NCI-H748 (cell line): ENCODE measurements at regions not wholly inside any gene's neighbourhood (a gene's known extent, or its start where the extent isn't known, plus 50 kb on each side); places are given as distances from the start of the nearest gene placed in this dataset.
"Not testable (repeated sequence)": the region's sequence is repeated elsewhere in the genome, so short reads cannot be mapped to it uniquely, and the experiment has no call there.

Experiments
- DNase-seq: peaks from one replicate; lab custom pipeline; 2025; ENCODE audit not compliant: unreplicated experiment; lab: John Stamatoyannopoulos, UW

DNA sequence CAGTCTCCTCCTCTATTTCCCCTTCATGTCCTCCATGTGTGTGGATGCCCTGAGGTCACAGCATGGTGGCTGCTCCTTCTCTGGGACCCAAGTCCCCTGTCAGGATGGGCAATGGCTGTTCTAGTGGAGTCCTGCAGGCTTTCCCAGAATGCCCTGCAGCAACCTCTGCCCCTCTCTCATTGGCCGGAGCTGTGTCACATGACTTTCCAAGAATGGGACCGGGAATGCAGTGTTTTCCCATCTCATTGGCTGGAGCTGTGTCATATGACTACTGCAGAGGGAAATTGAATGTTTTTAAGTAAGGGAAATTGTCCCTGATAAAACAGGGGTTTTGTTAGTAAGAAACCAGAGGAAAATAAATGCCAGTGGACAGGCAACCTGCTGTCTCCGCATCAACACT, 365.9 kb downstream of the PTPRU start:
- DNase-seq, result no peak

DNA sequence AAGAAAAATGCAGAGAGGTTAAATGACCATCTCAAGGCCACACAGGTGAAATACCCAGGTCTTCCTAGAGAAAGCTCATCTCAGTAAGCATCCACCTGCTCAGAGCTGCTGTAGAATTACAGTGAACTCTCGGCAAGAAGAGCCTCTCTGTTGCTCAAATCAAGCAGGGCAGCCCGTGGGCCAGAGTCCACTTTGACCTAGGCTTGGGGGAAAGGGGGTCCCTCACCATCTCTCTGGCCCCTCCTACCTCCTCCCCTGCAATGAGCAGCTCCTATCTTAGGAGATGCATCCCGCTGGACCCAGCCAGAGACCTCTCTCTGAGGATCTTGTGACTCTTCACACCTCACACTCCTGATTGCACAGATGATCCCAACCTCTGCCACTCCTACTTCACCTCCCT, 364.7 kb downstream of the PTPRU start:
- no peak for DNase-seq

DNA sequence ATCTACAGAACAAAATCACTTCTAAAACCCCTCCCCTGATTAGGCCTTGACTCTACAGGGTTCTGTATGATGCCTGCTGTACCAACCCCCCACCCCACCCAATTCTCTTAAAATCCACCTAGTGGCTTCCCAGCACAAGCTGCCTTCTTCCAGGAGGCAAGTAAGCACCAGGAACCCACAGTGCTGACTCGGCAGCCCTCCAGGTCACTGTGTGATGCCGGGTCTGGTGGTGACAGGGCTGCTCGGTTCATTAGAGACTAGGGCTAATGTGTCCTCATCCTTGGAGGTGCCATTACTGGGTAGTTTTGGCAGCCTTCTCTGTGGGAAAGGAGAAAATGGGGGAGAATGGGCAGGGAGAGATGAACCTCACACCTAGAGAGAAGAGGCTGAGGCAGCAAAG, 363.5 kb downstream of the PTPRU start:
- DNase-seq, result no peak

DNA sequence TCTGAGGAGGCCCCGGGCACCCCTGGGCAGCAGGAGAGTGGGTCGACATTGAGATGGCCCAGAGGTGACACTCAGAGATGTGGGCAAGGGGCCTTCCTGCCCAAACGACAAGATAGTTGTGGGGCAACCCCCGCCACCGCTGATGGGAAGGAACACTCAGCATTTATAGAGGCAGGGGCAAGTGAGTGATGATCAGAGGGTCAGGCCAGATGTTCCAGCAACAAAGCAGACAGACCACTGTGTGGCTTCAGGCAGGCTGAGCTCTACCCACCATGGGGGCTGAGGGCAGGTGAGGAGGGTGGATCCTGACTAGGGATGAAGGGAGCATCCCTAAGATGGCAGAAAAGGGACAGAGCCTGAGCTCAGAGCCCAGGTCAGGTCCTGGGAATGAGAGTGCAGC, 362.7 kb downstream of the PTPRU start:
- no peak for DNase-seq

DNA sequence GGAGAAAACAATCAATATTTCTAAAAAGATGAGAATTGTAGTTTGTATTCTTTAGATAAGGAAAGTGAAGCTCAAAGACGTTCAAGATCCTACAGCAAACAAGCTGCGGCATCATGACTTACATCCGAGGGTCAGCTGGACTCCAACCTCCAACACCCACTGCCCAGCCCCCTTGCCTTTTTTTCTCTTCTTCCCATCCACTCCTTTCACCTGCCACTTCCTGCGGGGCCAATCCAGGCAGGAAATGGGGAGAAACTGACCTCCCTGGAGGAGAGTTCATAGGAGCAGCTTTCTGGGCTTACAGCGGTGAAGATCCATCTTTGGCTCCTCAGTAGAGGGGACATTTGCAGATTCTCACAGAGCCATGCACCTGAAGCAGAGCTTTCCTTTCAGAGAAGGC, 361.5 kb downstream of the PTPRU start:
- DNase-seq, result no peak

GRCh38 chr1:29593601-29594382, 357.5 kb downstream of the PTPRU start:
- no peak for DNase-seq

DNA sequence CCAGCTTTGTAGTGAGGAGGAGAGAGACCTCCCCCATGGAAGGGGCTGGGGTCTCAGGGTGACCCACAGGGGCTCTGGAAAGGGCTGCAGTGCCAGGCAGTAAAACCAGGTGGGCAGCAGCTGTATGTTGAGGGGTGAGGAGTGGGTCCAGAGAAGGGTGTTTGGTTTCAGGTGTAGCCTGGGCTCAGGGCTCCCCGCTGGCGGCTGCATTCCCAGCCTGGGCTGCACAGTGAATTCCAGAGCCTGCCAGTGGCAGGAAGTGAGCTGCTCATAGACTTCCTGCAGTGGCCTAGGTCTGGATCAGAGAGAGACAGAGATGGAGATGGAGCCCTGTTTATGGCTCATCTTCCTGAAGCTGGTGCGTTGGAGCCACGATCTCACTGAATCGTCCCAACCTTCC, 356.4 kb downstream of the PTPRU start:
- no peak for DNase-seq

DNA sequence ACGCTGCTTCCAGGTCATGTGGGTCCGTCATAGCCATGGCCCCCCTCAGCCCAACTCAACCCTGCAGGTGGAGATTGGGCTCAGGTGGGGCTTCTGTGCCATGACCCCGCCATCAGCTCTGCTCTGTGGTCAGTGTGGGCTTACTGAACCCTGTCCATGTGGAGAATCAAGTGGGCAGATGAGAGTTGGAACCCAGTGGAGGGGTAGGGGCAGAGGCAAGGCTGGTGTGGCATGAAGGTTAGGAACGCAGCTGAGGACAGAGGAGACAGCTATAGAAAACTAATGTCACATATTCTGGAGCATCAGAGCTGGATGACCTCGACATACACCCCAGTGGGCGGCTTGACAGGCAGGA, 355.9 kb downstream of the PTPRU start:
- no peak for DNase-seq

GRCh38 chr1:29591601-29592260, 355.4 kb downstream of the PTPRU start:
- no peak for DNase-seq

GRCh38 chr1:29590583-29591565, 354.6 kb downstream of the PTPRU start:
- DNase-seq, result no peak

GRCh38 chr1:29589716-29590115, 353.4 kb downstream of the PTPRU start:
- DNase-seq, result not testable (repeated sequence)

DNA sequence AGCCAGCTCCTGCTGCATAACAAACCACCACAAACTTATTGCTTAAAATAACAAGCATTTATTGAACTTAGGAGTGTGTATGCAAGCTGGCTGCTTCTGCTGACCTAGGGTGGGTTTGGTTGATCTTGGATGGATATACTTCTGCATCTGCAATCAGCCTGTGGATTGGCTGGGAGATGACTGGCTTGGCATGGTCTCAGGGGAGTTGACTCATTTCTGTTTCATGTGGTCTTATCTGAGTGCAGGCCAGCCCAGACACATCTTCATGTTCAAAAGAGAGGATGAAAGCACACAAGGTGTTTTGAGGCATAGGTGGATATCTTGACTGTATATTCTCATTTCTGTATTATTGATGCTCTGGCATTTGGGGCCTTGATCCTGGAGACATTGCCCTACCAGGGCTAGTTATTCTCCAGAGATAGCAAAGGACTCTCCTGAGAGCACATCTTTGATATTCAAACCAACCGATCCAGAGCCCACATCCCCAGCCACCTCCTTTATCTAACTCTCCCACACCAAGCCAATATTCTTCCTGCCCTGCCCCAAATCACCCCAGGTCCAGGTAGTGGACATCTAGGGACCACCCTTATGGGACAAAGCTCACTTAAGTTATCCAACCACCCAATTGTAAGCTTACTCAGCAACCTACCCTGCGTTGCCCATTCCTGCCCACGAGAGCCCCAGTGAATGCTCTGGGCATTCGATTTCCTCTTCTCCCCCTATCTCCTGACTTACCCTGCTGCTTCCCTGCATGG, 350.8 kb downstream of the PTPRU start:
- DNase-seq, result no peak

DNA sequence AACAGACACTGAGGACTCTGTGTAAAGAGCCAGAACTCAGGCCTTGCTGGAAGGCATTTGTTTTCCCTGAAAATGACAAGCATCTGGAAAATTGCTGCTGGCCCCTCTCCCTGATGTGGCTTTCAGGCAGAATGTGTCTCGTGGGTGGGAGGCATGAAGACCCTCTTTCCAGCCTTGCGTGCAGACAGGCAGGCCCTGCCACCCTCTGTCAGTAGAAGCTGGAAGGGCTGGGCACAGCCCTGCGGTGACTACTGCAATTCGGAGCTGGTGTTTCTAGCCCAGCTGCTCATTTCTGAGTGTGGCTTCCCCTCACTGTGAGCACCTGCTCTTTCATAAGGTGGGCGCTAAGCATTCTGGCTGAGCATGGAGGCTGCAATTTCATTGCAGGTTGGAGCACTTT, 349.9 kb downstream of the PTPRU start:
- no peak for DNase-seq

DNA sequence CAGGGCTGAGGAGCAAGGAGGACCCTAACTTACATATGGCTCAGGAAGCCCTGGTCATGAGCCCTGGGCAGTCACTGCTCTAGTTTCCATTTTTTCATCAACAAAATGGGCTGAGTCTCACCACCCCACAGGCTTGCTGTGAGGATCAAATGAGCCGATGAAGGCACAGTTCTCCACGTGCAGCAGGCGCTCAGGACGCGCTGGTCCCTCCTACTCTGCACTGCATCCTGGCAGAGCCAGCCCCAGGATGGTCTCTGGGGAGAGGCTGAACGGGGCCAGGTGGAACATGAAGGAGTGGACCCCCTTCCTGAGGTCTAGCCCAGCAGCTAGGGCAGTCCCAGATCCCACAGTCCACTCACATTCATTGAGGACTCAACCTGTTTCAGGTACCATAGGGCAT, 349.3 kb downstream of the PTPRU start:
- DNase-seq, result no peak

- DNase-seq, result no peak
These were observed 348.9 kb downstream of the PTPRU start for GRCh38 chr1:29585201-29585600.

GRCh38 chr1:29584776-29585175, 348.5 kb downstream of the PTPRU start:
- no peak for DNase-seq

DNA sequence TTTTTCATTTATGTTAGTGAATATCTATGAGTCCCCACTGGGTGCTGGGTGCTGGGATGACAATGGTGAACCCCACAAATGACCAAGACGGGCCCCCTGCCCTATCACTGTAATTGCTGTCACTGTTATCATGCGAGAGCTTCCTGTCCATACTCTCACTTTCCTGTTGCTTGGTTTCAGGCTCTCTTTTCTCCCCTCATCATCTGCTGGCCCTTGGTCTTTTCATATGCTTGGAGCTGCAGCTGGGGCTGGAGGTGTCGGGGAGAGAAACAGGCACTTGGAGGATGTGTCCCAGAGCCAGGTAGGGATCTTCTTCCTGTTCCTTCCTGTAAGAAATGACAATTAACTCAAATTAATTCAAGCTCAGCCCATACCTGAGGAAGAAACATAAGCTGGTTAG, 348.0 kb downstream of the PTPRU start:
- no peak for DNase-seq

DNA sequence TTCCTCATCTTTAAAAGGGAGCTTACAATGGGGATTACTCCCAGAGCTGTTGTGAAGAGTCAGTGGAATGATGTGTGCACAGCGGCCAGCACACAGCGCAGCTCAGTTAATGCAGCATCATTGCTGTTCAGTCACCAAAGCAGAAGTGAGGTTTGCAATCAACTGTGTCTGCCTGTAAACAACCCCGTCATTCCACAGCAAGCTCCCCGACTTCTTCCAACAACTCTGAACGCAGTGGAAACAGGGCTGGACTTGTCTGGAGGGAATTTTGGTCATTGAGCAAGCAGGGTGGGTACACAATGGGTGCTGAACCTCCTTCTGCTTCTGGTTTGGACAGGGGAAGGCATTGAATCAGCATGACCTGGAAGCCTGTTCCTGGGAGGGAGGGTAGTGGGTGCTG, 347.4 kb downstream of the PTPRU start:
- no peak for DNase-seq

- DNase-seq, result no peak
These were observed 344.9 kb downstream of the PTPRU start for GRCh38 chr1:29581256-29581655.

- no peak for DNase-seq
These were observed 343.6 kb downstream of the PTPRU start for GRCh38 chr1:29579821-29580425.

- no peak for DNase-seq
These were observed 341.2 kb downstream of the PTPRU start for GRCh38 chr1:29577512-29577911.
